GM19043 (cell line): ENCODE measurements at regions not wholly inside any gene's neighbourhood (a gene's known extent, or its start where the extent isn't known, plus 50 kb on each side); places are given as distances from the start of the nearest gene placed in this dataset.

Source experiments
- ATAC-seq: cut with Tn5 transposase; IDR thresholded peaks from one replicate; pipeline ENCODE4 v1.9.1; 2021; ENCODE audit warnings: low read depth; ENCODE audit not compliant: unreplicated experiment

GRCh38 chr16:9185381-9185780 lies 93.9 kb downstream of the HAPSTR1 start:
- ATAC-seq: no peak

- ATAC-seq: no peak
Observed at GRCh38 chr16:9186061-9186460, 94.6 kb downstream of the HAPSTR1 start.

- no peak for ATAC-seq
Observed at GRCh38 chr16:9188721-9189120, 97.3 kb downstream of the HAPSTR1 start.

GRCh38 chr16:9191274-9191850 lies 99.9 kb downstream of the HAPSTR1 start:
- ATAC-seq: no peak

- no peak for ATAC-seq
Observed at GRCh38 chr16:9192746-9193145, 101.3 kb downstream of the HAPSTR1 start.

- no peak for ATAC-seq
Observed at GRCh38 chr16:9195287-9195686, 103.8 kb downstream of the HAPSTR1 start.

- no peak for ATAC-seq
Observed at GRCh38 chr16:9197957-9198661, 106.7 kb downstream of the HAPSTR1 start.

- no peak for ATAC-seq
Observed at GRCh38 chr16:9199311-9199710, 107.9 kb downstream of the HAPSTR1 start.

- ATAC-seq: no peak
Observed at GRCh38 chr16:9199751-9200150, 108.3 kb downstream of the HAPSTR1 start.

GRCh38 chr16:9203956-9204355 lies 112.5 kb downstream of the HAPSTR1 start:
- ATAC-seq: no peak

GRCh38 chr16:9205661-9206060 lies 114.2 kb downstream of the HAPSTR1 start:
- no peak for ATAC-seq

GRCh38 chr16:9206156-9206555 lies 114.7 kb downstream of the HAPSTR1 start:
- no peak for ATAC-seq

GRCh38 chr16:9212621-9213020 lies 121.2 kb downstream of the HAPSTR1 start:
- no peak for ATAC-seq

- ATAC-seq: no peak
Observed at GRCh38 chr16:9219813-9220212, 128.4 kb downstream of the HAPSTR1 start.

GRCh38 chr16:9225527-9226316 lies 134.3 kb downstream of the HAPSTR1 start:
- ATAC-seq: no peak

- no peak for ATAC-seq
Observed at GRCh38 chr16:9226924-9227323, 135.5 kb downstream of the HAPSTR1 start.

GRCh38 chr16:9231039-9231438 lies 139.6 kb downstream of the HAPSTR1 start:
- no peak for ATAC-seq

- no peak for ATAC-seq
Observed at GRCh38 chr16:9232102-9232770, 140.8 kb downstream of the HAPSTR1 start.

- no peak for ATAC-seq
Observed at GRCh38 chr16:9235867-9236266, 144.4 kb downstream of the HAPSTR1 start.

- no peak for ATAC-seq
Observed at GRCh38 chr16:9236319-9236718, 144.9 kb downstream of the HAPSTR1 start.

- no peak for ATAC-seq
Observed at GRCh38 chr16:9238346-9238745, 146.9 kb downstream of the HAPSTR1 start.
